Nephron (organoid): ENCODE measurements at regions not wholly inside any gene's neighbourhood (a gene's known extent, or its start where the extent isn't known, plus 50 kb on each side); places are given as distances from the start of the nearest gene placed in this dataset.

Experiments
- H3K27ac Mint-ChIP-seq, 3 experiments: 2 replicates each; pipeline ENCODE4 v1.8.0; 2020; ENCODE audit warnings: mixed read lengths in 3 of 3, mild to moderate bottlenecking in 2 of 3, moderate library complexity in 1 of 3
- H3K27me3 Mint-ChIP-seq: 2 replicates; pipeline ENCODE4 v1.8.0; 2021; ENCODE audit warnings: low read depth, mild to moderate bottlenecking, moderate library complexity, mixed read lengths
- H3K36me3 Mint-ChIP-seq: 2 replicates; pipeline ENCODE4 v1.8.0; 2020; ENCODE audit warnings: low read depth, mixed read lengths
- H3K4me1 Mint-ChIP-seq: 2 replicates; pipeline ENCODE4 v1.8.0; 2020; ENCODE audit warnings: mixed read lengths
- H3K4me3 Mint-ChIP-seq, 3 experiments: 2 replicates each; pipeline ENCODE4 v1.8.0; 2020; ENCODE audit warnings: mild to moderate bottlenecking in 3 of 3, mixed read lengths in 3 of 3, moderate library complexity in 2 of 3
- H3K9me3 Mint-ChIP-seq: 2 replicates; pipeline ENCODE4 v1.8.0; 2020; ENCODE audit warnings: mixed read lengths
- CTCF ChIP-seq, 3 experiments: fragments of 200-600 bp; sonication (generic); IDR thresholded peaks; one replicate each; pipeline ENCODE4 v1.5.0; 2021; ENCODE audit warnings: antibody characterized with exemption in 3 of 3; ENCODE audit not compliant: unreplicated experiment in 3 of 3

- Mint-ChIP-seq H3K36me3 (peaks cover 20% of the 10 kb centered on the region), H3K27ac (peak overlapping the region in 1 of 3 experiments; percentile 39), H3K27me3 (no peaks in the 10 kb centered on the region), H3K4me3 (no peak overlapping the region), H3K4me1 (peaks cover 18% of the 10 kb centered on the region), H3K9me3 (peaks cover 8% of the 10 kb centered on the region)
- no peak for TF ChIP-seq CTCF (IDR thresholded peaks at IDR 0.05; ENCODE audit: unreplicated experiment in 3 of 3)
Observed at GRCh38 chr4:123064390-123064789, 142.0 kb upstream of the NUDT6 start.

- peak overlapping the region; percentile 12 to 67 (median 36) for H3K27ac Mint-ChIP-seq
- H3K4me3 Mint-ChIP-seq: no peak overlapping the region
Observed at GRCh38 chr4:123068081-123068480, 145.7 kb upstream of the NUDT6 start.

GRCh38 chr4:123072060-123072459 lies 149.7 kb upstream of the NUDT6 start:
- no peak overlapping the region for H3K27ac Mint-ChIP-seq
- H3K4me3 Mint-ChIP-seq: no peak overlapping the region
- no peak for TF ChIP-seq CTCF (IDR thresholded peaks at IDR 0.05; ENCODE audit: unreplicated experiment in 3 of 3)

More at GRCh38 chr4:123068081-123068480, 145.7 kb upstream of the NUDT6 start:
- no peak for TF ChIP-seq CTCF (IDR thresholded peaks at IDR 0.05; ENCODE audit: unreplicated experiment in 3 of 3)
- Mint-ChIP-seq H3K27me3 (no peaks in the 10 kb centered on the region), H3K9me3 (no peaks in the 10 kb centered on the region), H3K36me3 (no peaks in the 10 kb centered on the region), H3K4me1 (peaks cover 18% of the 10 kb centered on the region)

GRCh38 chr4:123073650-123074049 lies 151.3 kb upstream of the NUDT6 start:
- Mint-ChIP-seq H3K4me1 (peaks cover 8% of the 10 kb centered on the region), H3K4me3 (no peak overlapping the region), H3K27ac (no peak overlapping the region), H3K9me3 (no peaks in the 10 kb centered on the region), H3K36me3 (no peaks in the 10 kb centered on the region), H3K27me3 (no peaks in the 10 kb centered on the region)
- no peak for TF ChIP-seq CTCF (IDR thresholded peaks at IDR 0.05; ENCODE audit: unreplicated experiment in 3 of 3)

More at GRCh38 chr4:123072060-123072459, 149.7 kb upstream of the NUDT6 start:
- H3K27me3 Mint-ChIP-seq: no peaks in the 10 kb centered on the region
- no peaks in the 10 kb centered on the region for H3K36me3 Mint-ChIP-seq
- H3K4me1 Mint-ChIP-seq: peaks cover 18% of the 10 kb centered on the region
- no peaks in the 10 kb centered on the region for H3K9me3 Mint-ChIP-seq

GRCh38 chr4:123077330-123077729 lies 154.9 kb upstream of the NUDT6 start:
- Mint-ChIP-seq H3K36me3 (peaks cover 14% of the 10 kb centered on the region), H3K27me3 (no peaks in the 10 kb centered on the region), H3K4me3 (no peak overlapping the region), H3K4me1 (no peaks in the 10 kb centered on the region), H3K9me3 (peaks cover under 1% of the 10 kb centered on the region), H3K27ac (no peak overlapping the region)
- no peak for TF ChIP-seq CTCF (IDR thresholded peaks at IDR 0.05; ENCODE audit: unreplicated experiment in 3 of 3)

- Mint-ChIP-seq H3K4me3 (no peak overlapping the region), H3K27ac (no peak overlapping the region), H3K4me1 (no peaks in the 10 kb centered on the region), H3K27me3 (no peaks in the 10 kb centered on the region), H3K9me3 (peaks cover 12% of the 10 kb centered on the region), H3K36me3 (peaks cover 33% of the 10 kb centered on the region)
- TF ChIP-seq CTCF (IDR thresholded peaks at IDR 0.05; ENCODE audit: unreplicated experiment in 3 of 3): no peak
Observed at GRCh38 chr4:123081971-123082370, 159.6 kb upstream of the NUDT6 start.
